CD4-positive, alpha-beta T cell treated with Interleukin-4 for 4 hours (primary cell): ENCODE measurements at regions not wholly inside any gene's neighbourhood (a gene's known extent, or its start where the extent isn't known, plus 50 kb on each side); places are given as distances from the start of the nearest gene placed in this dataset.
A peak's percentile ranks its signal among the peaks of the same experiment; 100 is the strongest.
"Not testable (repeated sequence)": the region's sequence is repeated elsewhere in the genome, so short reads cannot be mapped to it uniquely, and the experiment has no call there.

Source experiments
- DNase-seq: peaks from one replicate; pipeline ENCODE4 v3.0.0-alpha.2; 2020

- no peak for DNase-seq
Measured at GRCh38 chr13:28607187-28607955, 51.6 kb upstream of the POMP start.

DNA sequence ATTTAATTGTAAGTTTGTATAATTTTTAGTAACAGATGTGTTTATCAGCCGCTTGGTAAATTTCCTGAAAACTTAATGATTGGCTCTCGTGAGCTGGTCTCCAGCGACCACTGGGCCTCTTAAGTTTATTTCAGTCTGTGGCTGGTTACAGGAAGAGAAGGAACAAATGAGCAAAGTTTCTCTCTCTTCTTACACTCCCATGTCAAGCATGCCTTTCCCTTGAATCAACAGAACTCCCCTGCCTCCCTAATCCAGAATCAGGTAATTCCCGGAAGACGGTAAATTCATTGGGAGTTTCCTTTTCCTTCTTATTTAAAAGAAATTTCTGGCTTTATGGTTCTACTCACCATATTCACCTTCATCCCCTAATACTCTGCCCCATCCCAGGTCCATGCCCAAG is 52.5 kb upstream of the POMP start:
- DNase-seq = no peak

GRCh38 chr13:28605147-28605546 is 53.8 kb upstream of the POMP start:
- DNase-seq = not testable (repeated sequence)

DNA sequence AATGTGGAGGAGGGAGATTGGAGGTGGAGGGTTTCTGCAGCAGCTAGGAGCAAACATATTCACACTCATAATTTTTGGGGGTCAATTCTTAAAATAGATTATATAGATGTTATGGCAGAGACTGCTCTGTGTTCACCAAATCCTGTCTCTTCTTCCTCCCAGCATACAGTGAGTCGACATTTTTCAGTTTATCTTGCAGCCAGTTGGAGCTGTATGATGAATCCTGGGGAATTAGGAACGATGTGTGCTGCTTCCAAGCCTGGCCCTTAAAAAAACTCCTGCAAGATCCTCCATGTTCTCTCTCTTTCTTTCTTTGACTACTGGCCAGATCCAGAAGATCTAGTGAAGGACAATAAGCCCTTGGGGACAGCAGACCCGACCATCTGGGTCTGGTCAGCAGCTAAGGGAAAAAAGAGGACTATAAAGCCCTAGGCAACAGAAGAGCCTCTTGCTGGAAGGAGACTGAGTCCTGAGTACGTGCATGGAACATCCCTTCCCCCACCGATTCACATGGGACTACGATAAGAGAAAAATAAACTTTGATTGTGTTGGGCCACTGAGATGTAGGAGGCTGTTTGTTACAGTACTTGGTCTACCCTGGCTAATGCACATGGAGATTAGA is 55.8 kb upstream of the POMP start:
- no peak for DNase-seq

GRCh38 chr13:28602580-28602979 is 56.4 kb upstream of the POMP start:
- DNase-seq = no peak

DNA sequence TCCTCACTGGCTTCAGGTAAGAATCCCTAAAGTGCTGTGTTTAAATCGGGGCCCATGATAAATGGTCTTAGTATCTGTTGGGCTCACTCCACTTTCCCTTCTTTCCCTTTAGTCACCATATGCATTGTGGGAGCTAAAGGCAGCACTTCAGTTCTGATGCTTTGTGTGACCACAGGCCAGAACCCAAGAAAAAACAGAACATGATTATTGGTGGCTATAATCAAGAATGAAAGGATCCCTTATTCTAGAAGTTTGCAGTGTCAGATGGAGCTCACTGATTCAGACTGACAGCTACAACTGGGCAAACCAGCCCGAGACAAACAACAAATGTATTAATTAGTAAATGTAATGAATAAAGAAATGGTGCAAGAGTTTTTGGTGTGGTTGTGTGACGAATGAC is 57.3 kb upstream of the POMP start:
- DNase-seq = no peak

DNA sequence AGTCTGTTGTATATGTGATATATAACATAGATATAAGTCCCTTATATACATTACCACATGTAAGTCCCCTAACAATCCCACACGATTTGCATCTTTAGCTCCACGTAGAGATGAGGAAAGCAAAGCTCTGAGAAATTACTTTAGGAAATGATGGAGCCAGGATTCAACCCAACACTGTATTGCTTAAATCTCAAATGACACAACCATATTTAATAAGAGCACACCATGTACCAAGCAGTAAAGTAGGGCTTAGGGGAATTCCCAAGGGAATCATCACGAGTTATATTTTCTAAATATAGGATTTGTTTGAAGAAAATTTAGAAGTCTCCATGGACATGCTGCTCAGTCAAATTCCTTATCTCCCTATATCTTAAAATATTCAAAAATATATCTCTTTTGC is 61.3 kb upstream of the POMP start:
- no peak for DNase-seq

DNA sequence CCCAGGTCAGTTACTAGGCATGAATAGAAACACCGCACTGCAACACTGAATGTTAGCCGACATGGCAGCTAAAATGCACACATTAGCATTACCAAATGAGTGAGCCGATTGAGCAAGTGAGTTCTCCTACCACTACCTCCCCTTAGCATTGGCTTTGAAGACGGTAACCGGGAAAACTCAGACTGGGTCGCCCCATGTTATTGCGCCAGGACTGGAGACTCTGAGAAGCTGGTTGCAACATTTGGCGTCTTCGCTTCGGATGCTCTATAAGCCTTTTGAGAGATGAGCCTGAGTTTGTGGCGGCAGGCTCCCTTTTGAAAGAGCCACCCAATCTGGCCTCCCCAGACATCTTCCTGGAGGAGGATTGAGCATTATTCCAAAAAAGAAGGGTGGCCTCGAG is 68.5 kb upstream of the POMP start:
- no peak for DNase-seq

DNA sequence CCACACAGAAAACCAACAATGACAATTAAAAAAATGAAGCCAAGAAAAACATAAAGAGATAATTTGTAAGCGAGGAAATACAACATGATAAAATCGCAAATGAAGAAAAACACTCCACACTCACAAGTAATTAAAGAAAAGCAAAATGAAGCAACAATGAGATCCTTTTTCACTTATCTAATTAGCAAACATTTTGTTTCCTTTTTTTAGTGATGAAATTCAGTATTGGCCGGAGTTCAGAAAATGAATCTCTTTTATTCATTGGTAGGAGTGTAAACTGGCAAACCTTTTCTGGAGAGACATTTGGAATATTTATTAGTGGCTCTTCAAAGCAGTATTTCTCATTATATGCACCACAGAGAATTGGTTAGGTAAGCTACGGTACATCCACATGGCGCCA is 70.6 kb upstream of the POMP start:
- DNase-seq = no peak

DNA sequence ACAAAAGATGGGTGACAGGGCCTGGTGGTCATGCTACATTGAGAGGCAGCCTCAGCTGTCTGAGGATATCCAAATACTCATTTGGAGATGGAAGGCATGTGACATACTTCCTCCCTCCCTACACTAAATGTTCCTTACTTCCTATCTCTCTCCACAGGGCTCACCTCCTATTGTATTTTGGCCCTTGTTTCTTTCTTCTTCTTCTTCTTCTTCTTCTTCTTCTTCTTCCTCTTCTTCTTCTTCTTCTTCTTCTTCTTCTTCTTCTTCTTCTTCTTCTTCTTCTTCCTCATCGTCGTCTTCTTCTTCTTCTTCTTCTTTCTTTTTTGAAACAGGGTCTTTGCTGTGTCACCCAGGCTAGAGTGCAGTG is 71.8 kb upstream of the POMP start:
- no peak for DNase-seq

- DNase-seq = no peak
Measured at GRCh38 chr13:28586439-28587173, 72.3 kb upstream of the POMP start.

GRCh38 chr13:28585561-28585960 is 73.4 kb upstream of the POMP start:
- no peak for DNase-seq

- DNase-seq = no peak
Measured at GRCh38 chr13:28584873-28585381, 74.0 kb upstream of the POMP start.

- no peak for DNase-seq
Measured at GRCh38 chr13:28583651-28584091, 75.3 kb upstream of the POMP start.

DNA sequence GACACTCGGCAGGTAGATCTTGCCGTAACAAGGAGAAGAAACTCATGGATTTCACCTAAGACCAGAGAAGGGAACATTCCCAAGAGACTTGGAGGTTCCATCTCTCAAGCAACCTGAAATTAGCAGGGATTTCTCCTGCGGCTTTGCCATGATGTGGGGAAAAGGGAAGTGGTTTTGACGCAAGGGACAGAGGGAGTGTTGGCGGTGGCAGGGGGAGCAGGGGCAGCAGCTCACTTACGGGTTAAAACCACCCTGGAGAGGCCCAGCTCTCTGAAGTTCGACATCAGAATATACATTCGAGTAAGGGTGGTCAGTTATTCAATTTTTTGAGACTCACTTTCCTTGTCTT is 76.1 kb upstream of the POMP start:
- no peak for DNase-seq

- no peak for DNase-seq
Measured at GRCh38 chr13:28582225-28582891, 76.6 kb upstream of the POMP start.

DNA sequence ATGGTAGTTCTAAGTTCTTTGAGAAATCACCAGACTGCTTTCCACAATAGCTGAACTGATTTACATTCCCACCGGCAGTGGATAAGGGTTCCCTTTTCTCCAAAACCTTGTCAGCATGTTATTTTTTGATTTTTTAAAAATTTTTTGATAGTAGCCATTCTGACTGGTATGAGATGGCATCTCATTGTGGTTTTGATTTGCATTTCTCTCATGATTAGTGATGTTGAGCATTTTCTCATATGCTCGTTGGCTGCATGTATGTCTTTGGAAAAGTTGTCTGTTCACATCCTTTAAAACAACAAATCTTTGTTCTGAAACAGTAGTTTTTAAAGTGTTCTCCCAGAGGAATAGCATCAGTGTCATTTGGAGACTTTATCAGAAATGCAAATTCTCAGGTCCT is 77.5 kb upstream of the POMP start:
- DNase-seq = no peak

GRCh38 chr13:28579736-28580135 is 79.2 kb upstream of the POMP start:
- DNase-seq = no peak

GRCh38 chr13:28579322-28579721 is 79.6 kb upstream of the POMP start:
- DNase-seq = no peak

DNA sequence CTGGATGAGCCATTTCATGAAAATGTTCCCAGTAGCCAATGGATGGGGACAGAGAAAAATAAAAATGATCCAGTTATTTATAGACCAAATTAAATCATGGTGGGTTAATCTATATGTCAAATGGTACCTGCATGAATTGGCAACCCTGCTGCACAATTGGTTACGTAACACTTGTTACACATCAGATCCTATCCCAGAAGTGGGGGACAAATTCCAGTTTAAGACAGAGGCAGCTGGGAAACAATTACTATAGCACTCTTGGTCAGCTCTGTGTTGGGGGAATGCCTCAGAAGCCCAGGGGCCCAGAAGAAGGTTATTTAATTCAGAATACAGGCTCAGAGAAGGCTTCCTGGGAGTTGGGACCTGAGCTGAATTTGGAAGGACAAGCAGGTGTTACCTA is 81.1 kb upstream of the FLT1 start:
- no peak for DNase-seq

GRCh38 chr13:28575200-28575599 is 80.3 kb upstream of the FLT1 start:
- no peak for DNase-seq

DNA sequence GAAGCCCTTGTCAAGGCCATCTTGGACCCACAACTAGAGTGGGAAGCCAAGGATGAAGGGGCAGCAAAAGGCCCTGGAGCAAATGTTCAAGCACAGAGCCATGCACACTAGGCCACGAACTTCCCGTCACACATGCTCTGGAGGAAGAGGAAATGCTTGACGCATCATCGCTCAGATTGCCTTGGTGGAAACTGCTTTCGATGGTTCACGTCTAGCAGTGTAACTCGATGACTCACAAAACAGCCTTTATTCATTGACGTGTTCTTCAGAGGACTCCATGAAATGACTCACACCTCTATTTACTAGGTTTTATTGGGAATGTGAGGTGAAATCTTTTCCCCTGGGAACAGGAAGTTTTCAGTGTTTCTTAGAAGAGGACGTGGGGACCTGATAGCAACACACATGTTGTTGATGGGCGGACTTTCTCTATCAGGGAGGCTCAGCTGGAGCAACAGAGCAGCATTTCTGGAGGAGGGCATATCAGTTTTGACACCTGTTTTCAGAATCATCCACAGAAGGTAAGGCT is 79.8 kb upstream of the FLT1 start:
- DNase-seq = peak; percentile 17
